ENCODE measurements at regions not wholly inside any gene's neighbourhood (a gene's known extent, or its start where the extent isn't known, plus 50 kb on each side); places are given as distances from the start of the nearest gene placed in this dataset.

DNA sequence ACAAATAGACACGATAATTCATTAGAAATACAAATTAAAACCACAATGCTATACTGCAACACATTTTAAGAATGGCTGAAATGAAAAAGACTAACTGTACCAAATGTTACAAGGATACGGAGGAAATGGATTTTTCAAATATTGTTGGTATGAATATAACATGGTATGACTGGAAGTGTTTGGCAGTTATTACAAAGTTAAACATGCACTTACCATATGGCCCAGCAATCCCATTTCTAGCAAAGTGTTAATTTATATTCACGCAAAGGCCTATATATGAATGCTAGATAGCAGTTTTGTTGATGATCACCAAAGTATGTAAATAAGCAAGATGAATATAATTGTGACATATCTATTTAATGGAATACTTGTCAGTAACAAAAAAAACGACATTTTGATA lies 497.8 kb upstream of the FSIP2 start:
- TF ChIP-seq, protein P1, sequence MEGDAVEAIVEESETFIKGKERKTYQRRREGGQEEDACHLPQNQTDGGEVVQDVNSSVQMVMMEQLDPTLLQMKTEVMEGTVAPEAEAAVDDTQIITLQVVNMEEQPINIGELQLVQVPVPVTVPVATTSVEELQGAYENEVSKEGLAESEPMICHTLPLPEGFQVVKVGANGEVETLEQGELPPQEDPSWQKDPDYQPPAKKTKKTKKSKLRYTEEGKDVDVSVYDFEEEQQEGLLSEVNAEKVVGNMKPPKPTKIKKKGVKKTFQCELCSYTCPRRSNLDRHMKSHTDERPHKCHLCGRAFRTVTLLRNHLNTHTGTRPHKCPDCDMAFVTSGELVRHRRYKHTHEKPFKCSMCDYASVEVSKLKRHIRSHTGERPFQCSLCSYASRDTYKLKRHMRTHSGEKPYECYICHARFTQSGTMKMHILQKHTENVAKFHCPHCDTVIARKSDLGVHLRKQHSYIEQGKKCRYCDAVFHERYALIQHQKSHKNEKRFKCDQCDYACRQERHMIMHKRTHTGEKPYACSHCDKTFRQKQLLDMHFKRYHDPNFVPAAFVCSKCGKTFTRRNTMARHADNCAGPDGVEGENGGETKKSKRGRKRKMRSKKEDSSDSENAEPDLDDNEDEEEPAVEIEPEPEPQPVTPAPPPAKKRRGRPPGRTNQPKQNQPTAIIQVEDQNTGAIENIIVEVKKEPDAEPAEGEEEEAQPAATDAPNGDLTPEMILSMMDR (IDR thresholded peaks at IDR 0.05): no peak
- TF ChIP-seq POLR2A (IDR thresholded peaks at IDR 0.05) (no peak), POLR2AphosphoS5 (IDR thresholded peaks at IDR 0.05; ENCODE audit: insufficient read depth in 1 of 2, low read depth in 1 of 2) (no peak)
- H3K36me3 ChIP-seq: no peaks in the 10 kb centered on the region

DNA sequence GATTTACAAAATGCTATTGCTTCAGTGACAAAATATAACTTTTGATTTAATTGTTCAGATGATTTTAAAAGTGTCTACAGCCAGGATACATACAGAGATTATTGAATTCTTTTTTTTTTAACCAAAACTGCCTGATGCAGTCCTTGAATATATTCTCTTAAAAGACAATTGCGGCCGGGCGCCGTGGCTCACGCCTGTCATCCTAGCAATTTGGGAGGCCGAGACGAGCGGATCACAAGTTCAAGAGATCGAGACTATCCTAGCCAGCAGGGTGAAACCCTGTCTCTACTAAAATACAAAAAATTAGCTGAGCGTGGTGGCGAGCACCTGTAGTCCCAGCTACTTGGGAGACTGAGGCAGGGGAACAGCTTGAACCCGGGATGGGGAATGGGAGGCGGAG lies 497.0 kb upstream of the FSIP2 start:
- TF ChIP-seq POLR2A (IDR thresholded peaks at IDR 0.05) (no peak), POLR2AphosphoS5 (IDR thresholded peaks at IDR 0.05; ENCODE audit: insufficient read depth in 1 of 2, low read depth in 1 of 2) (no peak)
- TF ChIP-seq, protein P1 (IDR thresholded peaks at IDR 0.05): no peak
- Histone ChIP-seq H3K4me3 (no peak overlapping the region), H3K9me3 (no peaks in the 10 kb centered on the region), H3K4me1 (no peaks in the 10 kb centered on the region), H3K27me3 (no peaks in the 10 kb centered on the region), H3K27ac (no peak overlapping the region), H3K36me3 (no peaks in the 10 kb centered on the region)
- intact Hi-C loops (cut with DNase I): no loop called here
- DNase-seq (ENCODE audit: extremely low spot score in 2 of 2): no peak

More for the DNA sequence above, 497.8 kb upstream of the FSIP2 start:
- H3K4me3 ChIP-seq: no peak overlapping the region
- no peaks in the 10 kb centered on the region for H3K4me1 ChIP-seq
- H3K9me3 ChIP-seq: no peaks in the 10 kb centered on the region
- intact Hi-C loops (cut with DNase I): no loop called here
- DNase-seq (ENCODE audit: extremely low spot score in 2 of 2): no peak
- no peak overlapping the region for H3K27ac ChIP-seq
- H3K27me3 ChIP-seq: no peaks in the 10 kb centered on the region

DNA sequence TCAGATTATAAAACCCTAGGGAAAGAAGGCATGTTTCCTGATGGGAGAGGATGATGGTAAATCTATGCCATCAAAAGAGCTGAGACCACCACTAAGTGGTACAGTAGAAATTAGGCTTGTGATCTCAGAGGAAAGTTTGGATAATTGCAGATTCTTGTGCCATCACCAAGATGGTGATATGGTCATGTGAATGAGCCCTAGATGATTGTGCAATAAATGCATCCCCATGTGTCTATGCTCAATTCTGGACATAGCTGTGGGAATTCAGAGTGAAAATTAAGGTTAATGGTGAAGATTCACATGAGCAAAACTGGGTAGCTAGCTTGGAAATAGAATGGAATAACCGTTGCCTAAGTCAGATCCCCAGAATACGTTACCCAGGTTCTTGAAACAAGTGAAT lies 496.1 kb upstream of the FSIP2 start:
- DNase-seq (ENCODE audit: extremely low spot score in 2 of 2): no peak
- Histone ChIP-seq H3K27me3 (no peaks in the 10 kb centered on the region), H3K27ac (no peak overlapping the region), H3K4me3 (no peak overlapping the region), H3K36me3 (no peaks in the 10 kb centered on the region), H3K4me1 (no peaks in the 10 kb centered on the region), H3K9me3 (no peaks in the 10 kb centered on the region)
- TF ChIP-seq POLR2AphosphoS5 (IDR thresholded peaks at IDR 0.05; ENCODE audit: insufficient read depth in 1 of 2, low read depth in 1 of 2) (no peak), POLR2A (IDR thresholded peaks at IDR 0.05) (no peak)
- TF ChIP-seq, protein P1 (IDR thresholded peaks at IDR 0.05): no peak
- intact Hi-C loops (cut with DNase I): no loop called here

DNA sequence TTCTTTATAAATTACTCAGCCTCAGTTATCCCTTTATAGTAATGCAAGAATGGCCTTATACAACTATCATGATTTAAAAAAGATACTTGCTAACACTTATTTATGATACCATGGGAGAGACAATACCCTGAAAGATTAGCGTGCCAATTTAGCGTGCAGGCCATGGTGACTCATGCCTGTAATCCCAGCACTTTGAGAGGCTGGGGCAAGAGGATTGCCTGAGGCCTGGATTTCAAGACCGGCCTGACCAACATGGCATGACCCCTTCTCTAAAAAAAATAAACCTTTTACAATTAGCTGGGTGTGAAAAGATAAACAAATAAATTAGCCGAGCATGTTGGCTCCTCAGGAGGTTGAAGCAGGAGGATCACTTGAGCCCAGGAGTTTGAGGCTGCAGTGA lies 493.4 kb upstream of the FSIP2 start:
- TF ChIP-seq POLR2AphosphoS5 (IDR thresholded peaks at IDR 0.05; ENCODE audit: insufficient read depth in 1 of 2, low read depth in 1 of 2) (no peak), POLR2A (IDR thresholded peaks at IDR 0.05) (no peak)
- TF ChIP-seq, protein P1 (IDR thresholded peaks at IDR 0.05): no peak
- Histone ChIP-seq H3K4me1 (no peaks in the 10 kb centered on the region), H3K4me3 (no peak overlapping the region), H3K27me3 (no peaks in the 10 kb centered on the region), H3K9me3 (no peaks in the 10 kb centered on the region), H3K36me3 (no peaks in the 10 kb centered on the region), H3K27ac (no peak overlapping the region)
- no peak for DNase-seq (ENCODE audit: extremely low spot score in 2 of 2)
- intact Hi-C loops (cut with DNase I): no loop called here

DNA sequence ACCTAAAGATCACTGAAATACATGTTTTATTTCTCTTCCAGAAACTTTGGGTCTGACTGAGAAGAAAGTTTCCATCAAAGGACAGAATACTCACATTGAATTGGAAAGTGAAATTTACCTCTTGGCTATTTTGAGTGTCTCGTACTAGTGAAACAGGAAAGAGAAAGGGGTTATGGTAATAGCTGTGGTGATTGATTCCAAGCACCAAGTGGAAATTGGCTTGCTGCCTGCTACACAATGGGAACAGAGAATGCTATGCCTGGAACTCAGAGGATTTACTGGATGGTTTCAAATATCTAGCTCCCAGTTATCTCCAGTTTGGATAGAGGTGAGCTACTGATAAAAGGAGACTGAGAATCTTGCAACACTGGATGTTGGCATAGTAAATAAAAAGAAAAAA lies 492.8 kb upstream of the FSIP2 start:
- no peaks in the 10 kb centered on the region for H3K4me1 ChIP-seq
- no peaks in the 10 kb centered on the region for H3K9me3 ChIP-seq
- TF ChIP-seq, protein P1 (IDR thresholded peaks at IDR 0.05): no peak
- TF ChIP-seq POLR2A (IDR thresholded peaks at IDR 0.05) (no peak), POLR2AphosphoS5 (IDR thresholded peaks at IDR 0.05; ENCODE audit: insufficient read depth in 1 of 2, low read depth in 1 of 2) (no peak)
- H3K27me3 ChIP-seq: no peaks in the 10 kb centered on the region
- H3K27ac ChIP-seq: no peak overlapping the region
- no peaks in the 10 kb centered on the region for H3K36me3 ChIP-seq
- intact Hi-C loops (cut with DNase I): no loop called here
- H3K4me3 ChIP-seq: no peak overlapping the region
- DNase-seq (ENCODE audit: extremely low spot score in 2 of 2): no peak

All from vagina (tissue), 2 donors.